HG02938 (cell line): ENCODE measurements at regions not wholly inside any gene's neighbourhood (a gene's known extent, or its start where the extent isn't known, plus 50 kb on each side); places are given as distances from the start of the nearest gene placed in this dataset.

Source experiments
- ATAC-seq: cut with Tn5 transposase; IDR thresholded peaks from one replicate; pipeline ENCODE4 v1.9.1; 2021; ENCODE audit warnings: mild to moderate bottlenecking, moderate library complexity; ENCODE audit not compliant: unreplicated experiment

DNA sequence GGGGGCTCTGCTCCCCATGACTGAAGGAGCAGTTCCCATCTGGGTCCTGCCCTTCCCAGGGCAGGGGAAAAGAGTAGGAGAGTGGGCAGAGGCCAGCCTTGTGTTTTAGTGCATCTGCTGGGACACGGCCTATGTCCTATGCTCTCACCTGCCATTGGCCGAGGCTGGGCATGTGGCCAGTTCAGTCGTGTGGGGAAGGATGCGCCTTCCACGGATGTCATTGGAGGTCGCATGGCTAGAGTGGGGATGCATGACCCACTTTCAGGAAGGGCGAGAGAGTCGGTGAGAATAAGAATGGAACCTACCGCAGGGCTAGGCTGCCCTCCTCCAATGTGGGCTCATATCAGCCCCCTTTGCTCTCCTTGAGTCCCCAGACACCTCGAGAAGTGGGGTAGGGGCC is 70.9 kb upstream of the HAAO start:
- no peak for ATAC-seq

DNA sequence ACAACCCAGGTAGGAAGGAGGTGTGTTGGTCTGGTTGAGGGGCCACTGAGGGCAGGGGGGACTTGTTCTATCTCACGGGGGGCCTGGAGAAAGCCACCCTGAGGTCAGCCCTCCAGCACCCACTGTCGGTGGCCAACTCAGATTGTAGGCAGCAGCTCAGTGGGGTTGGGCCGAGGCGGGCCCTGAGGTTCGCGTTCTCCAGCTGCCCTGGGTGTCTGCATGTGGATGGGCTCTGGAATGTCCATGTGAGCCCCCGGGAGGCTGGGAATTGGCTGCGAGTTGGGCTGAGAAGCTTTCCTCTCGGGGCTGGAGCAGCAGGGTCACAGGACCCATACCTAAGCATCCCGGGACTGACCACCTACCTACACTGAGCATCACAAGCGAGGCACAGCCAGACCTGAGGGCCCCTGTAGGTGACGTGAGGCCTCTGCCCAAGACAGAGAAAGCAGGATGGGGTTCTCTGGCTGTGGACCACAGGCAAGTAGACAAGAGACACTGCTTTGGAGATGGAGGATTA is 70.3 kb upstream of the HAAO start:
- no peak for ATAC-seq

DNA sequence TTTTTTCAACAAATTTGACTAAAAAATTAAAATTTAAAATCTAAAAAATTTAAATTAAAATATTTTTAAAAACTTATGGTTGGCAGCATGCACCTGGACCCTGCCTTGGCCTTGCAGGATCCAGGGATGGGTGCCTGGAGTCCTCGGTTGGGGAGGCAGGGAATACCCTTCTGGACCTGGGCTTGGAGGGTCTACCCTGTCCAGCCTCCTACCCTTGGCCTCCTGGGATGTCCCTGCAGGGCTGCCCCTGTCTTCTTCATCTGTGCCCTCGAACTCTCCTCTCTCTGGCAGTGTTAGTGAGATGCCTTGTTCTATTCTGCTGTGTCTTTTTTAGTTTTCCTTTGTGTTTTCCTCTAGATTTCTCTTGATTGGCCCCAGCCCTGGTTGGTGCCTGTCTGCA is 68.9 kb upstream of the HAAO start:
- no peak for ATAC-seq

DNA sequence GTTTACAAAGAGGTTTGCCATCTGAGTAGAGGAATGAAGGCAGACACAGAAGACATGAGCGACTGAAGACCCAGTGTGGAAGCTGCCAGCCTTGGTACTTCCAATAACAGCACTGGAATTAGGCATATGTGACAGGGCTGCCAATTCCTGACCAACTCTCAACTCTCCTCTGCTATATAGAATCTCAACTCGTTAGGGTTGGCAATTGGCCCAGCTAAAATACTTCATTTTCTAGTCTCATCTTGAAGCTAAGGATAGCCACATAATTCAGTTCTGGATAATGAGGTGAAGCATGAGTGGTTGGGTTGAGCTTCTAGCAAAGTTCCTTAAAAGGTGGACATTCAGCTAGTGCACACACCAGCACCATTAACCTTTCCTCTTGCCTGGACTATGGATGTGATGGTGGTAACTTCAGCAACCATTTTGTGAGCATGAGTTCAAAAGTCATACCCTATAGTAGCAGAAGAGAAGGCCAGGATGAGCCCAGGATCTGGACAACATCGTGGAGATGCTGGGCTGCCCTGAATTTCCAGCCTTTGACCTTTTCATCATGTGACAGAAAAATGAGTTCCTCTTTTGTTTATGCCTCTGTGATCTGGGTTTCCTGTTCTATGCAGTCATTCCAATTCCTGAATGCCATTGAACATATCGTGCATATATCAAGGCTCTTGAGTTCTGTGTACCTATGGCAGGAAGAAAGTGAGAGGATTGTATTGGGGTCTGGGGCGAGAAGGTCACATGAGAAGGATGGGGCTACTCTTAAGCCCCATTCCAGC is 68.1 kb upstream of the HAAO start:
- no peak for ATAC-seq

DNA sequence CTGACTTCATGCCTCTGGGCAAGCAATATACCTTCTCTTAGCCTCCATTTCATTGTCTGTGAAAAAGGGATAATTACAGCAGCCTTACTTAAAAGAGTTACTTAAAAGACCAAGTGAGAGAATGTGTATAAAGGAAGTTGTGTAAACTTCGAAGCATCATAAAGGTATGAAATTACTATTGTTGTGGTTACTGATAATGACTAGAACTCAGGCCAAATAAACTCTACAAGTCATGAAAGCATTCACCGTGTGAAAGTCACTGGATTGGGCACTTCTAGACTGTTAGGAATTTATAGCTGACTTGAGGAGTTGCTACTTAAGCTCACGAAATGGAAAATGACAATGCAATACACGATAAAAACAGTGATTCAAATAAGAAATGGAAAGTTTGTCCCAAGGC is 67.4 kb upstream of the HAAO start:
- ATAC-seq = no peak

DNA sequence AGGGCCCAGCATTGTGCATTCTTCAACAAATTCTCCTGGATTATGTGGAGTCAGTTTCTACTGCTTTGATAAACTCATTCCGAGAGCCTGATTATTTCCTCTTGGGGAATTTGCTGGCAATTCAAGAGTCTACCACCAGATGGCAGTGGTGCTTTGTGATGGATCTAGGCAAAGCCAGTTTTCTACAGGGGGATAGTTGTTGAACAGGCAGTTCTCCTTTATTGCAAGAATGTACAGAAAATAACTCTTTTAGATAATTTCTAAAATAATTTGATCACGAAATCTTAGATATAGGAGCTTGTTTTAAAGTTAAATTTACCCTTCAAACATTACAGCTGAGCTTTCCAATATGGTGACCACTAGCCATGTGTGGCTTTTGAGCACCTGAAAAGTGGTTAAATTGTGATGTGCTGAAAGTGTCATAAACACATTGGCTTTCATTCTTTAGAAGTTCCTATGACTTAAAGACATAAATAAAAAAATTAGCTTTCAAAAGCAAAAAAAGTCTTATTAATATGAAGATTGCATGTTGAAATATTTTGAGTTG is 66.7 kb upstream of the HAAO start:
- no peak for ATAC-seq

DNA sequence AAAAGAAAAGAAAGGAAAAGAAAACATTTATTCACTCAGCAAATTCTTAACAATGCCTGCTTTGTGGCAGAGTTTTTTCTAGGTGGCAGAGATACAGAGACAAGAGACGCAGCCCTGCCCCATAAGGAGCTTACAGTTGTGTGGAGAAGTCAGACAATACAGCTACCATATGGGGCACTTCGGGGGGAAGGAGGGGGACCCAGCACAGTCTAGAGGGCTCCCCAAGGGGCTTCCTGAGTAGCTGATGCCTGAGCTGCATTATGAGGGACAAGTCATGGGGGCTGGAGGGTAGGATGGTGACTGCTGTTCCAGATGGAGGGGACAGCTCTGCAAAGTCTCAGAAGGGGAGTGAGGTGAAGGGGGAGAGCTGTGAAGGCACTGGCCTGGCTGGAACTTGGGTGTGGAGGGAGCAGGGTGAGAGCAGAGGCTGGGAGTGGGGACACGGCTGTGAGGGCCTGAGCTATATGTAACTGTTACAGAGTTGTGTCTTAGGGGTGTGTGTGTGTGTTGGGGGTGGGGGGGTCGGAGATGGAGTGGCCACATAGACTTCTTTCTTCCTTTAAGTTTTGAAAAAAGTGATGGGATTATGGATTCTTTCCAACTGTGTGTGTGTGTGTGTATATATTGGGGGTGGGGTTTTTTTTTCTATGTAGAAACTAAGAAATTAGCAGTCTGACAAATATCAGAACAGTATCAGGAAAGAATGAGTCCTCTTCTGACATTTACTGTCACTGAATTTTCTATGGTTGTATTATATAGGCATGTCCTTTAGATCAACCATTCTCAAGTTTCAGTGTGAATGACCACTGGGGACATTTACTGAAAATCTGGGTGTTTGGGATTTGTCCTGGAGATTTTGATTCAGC is 66.0 kb upstream of the HAAO start:
- ATAC-seq = no peak

DNA sequence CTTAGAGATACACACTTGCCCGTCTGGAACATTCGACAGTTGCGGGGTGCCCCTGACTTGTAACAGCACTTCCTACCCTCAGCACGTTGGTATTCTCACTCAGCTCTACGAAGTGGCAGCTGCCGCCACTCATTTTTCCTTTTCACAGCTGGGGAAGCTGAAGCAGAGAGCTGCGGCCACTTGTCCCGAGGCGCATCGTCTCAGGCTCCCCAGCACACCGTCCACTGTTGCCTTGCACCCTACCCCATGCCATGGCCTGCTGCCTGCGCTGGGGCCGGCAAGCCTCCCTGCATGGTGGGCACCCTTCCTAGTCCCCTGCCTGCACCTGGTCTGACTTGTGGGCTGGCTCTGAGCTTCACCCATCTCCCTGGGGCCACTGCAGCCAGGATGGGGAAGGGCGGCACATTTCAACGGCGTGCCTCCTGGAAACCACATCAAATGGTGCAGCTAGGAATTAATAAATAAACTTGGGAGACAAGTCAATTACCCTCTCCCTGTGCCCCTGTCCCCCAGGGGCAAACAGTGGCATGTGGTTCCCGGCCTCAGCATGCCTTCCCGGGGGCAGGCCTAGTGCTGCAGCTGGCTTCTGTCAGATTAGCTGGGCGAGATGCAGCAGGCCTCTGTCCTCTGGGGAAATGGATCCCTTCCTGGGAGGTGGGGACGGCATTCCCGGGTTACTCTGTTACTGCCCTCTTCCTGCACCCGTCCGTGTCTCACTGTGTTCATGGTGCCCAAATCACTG is 64.7 kb upstream of the HAAO start:
- ATAC-seq = no peak

DNA sequence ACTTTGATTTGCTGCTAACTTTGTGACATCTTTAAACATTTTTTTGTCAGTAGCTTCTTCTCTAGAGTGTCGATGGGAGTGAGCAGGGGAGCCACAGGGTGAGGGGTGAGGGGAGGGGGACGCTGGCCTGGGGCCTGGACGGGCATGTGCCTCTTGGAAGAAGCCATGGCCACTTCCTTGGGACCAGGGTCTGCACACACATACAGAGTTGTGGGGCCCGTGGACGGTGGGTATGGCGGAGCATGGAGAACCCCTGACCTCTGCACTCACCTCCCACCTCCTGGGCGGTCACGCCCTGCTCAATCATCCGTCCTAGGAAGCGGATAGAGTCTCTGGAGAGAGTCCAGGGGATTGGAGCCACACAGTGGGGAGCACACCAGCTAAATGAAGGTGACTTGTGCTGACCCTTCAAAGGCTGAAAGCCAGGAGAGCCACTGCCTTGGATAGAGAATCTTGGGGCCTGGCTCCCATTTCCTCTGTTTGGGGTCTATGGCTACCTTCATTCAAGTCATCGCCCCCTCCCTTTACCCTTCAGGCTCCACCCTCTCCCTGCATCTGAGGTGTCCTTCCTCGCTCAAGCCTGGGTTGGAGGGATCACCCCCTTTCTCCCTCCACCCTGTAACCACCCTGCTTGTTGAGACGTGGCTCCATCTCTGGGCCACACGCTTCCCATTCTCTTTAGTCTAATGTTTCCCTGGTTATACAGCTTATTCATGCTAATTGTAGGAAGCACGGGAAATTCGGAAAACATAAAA is 63.9 kb upstream of the HAAO start:
- no peak for ATAC-seq

DNA sequence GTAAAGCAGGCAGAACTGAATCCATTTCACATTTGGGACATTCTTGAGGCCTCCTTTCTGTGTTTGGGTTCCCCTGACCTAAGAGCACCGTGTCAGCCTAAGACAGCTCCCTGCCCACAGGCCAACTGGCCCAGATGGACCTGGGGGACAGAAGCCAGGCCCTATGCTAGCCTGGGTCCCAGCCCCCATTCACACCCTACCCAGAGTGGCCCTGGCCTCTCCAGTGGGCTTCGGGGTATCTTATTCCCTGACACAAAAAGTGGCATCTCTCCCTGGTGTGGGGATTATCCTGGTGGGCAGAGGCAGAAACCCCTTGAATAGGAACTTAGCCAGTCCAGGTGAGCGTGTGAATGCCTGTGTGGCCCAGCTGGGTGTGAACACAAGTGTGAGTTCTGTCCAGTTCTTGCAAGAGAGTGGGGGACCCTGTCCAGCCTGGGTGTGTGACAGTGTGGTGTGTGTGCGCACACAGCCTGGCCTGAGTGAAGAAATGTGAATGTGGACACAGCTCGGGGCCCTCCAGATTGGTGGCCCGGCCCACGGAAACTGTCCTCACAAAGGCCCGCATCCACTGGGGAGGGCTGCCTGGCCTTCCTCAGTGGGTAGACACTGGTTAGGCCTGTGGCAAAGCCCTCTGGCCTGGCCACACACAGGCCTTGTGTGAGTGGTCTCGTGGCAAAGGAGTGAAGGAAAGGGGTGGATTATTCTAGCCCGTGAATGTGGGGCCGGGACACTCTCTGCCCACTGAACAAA is 63.0 kb upstream of the HAAO start:
- no peak for ATAC-seq

DNA sequence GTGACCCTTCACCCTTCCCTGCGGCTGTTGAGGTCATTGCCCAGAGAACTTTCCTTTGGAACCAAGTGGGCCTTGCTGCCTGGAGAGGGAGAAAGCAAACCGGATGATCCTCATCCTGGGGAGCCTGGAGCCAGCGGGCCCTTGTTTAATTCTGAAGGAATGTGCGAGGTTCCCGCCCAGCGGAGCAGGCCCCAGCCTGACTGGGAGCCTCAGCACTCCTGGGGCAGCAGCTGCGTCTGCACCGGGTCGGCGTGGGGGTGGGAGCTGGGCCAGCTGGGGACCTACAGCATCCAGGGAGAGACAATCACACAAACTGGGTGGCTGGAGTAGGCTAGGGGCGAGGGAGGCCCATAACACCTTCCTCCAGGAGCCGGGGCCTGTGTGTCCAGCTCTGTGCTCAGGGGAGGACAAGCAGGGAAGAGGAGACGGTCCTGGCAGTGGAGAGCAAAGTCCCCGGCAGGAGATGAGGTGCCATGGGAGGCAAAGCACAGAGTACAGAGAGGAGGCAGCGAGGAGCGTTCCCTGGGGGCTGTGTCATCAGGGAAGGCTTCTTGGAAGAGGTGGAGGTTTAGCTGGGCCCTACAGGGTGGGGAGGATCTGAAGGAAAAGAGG is 61.9 kb upstream of the HAAO start:
- ATAC-seq = no peak

DNA sequence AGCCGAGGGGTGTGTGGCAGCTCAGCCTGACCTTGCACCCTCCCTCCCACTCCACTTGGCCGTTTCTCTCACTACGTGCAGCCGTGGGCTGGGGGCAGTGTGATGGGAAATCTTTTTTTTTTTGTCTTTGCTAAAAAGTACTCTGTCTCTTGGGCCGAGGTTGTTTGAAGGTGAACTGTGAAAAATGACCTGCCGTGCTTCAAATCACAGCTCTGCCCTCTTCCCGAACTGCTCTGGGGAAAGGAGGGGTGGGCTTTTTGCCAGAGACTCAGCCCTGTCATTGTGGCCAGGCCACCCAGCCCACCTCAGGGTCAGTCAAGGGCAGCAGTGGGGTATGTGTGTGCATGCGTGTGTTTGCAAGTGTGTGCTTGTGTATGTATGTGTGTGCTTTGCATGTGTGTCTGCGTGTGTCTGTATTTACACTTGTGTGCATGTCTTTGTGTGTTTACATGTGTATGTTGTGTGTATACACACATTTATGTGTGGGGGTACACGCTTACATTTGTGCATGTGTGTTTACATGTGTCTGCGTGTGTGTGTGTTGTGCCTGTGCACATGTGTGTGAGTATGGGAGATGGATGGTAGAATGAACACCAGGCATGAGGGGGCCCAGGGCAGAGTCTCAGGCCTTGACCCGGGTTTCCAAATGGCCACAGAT is 61.3 kb upstream of the HAAO start:
- no peak for ATAC-seq

DNA sequence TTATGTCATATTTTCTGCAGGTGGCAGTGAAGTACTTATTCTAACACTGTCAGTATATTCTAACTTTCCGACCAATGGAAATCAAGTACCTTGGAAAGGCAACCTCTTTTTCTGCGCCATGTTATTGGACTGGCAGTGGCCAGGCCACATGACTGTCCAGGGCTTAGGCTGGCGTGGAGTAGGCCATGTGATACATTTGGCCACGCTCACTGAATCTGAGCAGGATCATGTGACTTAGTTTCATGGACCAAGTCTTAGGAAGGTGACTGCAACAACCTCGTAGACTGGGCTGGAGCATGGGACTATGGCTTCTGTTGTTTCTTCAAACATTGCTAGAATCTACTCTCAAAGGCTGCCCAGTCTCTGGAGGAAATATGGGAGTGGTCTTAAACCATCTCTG is 60.4 kb upstream of the HAAO start:
- no peak for ATAC-seq

DNA sequence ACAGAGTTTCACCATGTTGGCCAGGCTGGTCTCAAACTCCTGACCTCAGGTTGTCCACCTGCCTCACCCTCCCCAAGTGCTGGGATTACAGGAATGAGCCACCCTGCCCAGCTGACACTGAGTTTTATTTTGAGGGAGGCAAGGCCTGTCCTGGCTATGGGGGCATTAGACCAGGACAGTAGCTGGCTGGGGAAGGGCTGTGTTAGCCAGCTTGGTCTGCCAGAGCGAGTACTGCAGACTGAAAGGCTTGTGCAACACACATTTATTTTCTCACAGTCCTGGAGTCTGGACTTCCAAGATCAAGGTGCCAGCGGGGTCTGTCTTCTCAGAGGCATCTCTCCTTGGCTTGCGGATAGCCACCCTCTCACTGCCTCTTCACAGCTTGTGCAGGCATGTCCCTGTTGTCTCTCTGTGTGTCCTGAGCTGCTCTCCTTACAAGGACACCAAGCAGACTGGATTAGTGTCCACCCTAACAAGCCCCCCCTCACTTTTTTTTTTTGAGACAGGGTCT is 59.4 kb upstream of the HAAO start:
- ATAC-seq = no peak

DNA sequence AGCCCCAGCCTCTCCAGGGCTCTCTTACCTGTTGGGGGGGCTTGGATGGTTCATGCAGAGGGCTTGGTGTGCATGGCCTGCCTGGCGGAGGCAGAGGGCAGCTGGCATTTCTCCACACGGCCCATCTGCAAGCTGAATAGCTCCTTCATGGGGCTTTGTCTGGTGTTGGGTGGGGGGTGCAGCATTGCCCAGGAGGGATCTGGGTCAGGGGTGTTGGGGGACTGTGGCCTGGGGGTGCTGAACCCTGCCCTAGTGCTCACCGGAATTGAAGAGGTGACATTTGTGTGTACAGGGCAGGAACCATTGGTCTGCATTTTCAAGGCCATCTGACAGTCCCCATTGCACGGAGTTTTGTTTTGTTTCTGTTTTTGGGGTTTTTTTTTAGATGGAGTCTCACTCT is 58.8 kb upstream of the HAAO start:
- no peak for ATAC-seq

DNA sequence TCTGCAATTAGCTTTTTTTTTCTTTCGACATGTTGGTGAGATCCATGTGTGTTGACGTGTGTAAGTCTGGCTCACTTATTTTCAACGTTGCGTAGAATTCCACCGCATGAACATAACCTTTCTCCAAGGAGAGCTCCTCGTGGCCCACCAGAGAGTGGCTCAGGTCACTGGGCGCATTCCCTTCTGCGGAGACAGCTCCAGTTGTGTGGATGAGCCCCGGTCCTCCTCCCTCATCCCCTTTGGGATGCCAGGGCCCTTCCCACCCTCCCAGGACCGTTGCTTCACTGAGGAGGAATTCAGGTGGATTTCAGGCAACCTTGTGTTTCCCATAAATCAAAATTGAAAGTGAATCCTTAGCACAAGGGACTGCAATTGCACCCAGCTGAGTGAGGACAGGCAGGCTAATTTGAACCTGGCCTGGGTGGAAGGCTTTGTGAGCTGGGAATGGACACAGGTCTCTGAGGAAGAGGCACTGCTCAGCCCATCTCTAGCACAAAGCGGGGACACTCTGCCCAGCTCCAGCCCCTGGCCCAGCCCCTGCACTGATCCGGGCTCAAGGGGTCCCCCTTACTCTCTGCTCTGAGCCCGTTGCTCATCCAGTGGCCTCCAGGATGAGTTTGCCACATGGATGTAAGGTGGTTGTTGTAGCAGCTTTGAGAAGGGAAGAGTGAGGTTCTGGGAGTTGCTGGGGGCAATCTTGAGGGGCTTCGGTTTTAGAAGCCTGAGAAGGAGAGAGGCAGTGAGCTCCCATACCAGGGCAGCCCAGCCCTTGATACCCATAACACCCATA is 57.8 kb upstream of the HAAO start:
- ATAC-seq = no peak

DNA sequence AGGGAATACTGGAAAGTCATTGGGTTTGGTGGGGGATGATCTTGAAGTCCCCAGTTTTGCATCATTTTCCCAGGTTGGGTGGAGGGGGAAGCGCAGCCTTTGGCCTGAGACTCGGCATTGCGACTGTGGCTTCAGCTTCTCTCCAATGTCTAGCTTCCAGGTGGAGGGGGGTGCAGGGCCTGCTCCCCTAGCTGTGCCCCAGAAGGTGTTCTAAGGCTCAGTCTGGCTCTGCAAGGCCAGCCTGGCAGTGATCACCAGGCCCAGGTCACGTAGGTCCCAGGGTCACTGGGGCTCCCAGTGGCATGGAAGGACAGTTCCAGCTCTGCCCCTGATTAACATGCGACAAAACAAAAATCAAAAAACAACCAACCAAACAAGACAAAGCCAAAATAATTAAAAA is 56.9 kb upstream of the HAAO start:
- ATAC-seq = no peak
